Kidney (tissue), 13 donors: ENCODE measurements at regions not wholly inside any gene's neighbourhood (a gene's known extent, or its start where the extent isn't known, plus 50 kb on each side); places are given as distances from the start of the nearest gene placed in this dataset.

Experiments
- DNase-seq, 5 donors: peaks; one replicate each; pipeline ENCODE4 v3.0.0-alpha.2; 2013 to 2020
- FAIRE-seq: peaks from 2 replicates; lab custom pipeline; 2012; peaks lifted over from hg19 to GRCh38; lab: Jason Lieb, UNC
- H3K27ac ChIP-seq, 2 donors: one replicate each; pipeline ENCODE4 v1.7.0; 2013; ENCODE audit warnings: low read depth in 2 of 2, low read length in 2 of 2, inconsistent platforms in 1 of 2
- H3K27me3 ChIP-seq: one replicate; pipeline ENCODE4 v1.7.1; 2013; ENCODE audit warnings: low read length, inconsistent platforms; ENCODE audit not compliant: control insufficient read depth, insufficient read depth
- H3K36me3 ChIP-seq, 3 donors: one replicate each; pipeline versions ENCODE4 v1.7.0 to v1.7.1; 2013; ENCODE audit warnings: low read length in 3 of 3, control low read depth in 1 of 3, inconsistent platforms in 1 of 3; ENCODE audit not compliant: insufficient read depth in 3 of 3, control insufficient read depth in 2 of 3
- H3K4me1 ChIP-seq, 3 donors: one replicate each; pipeline versions ENCODE4 v1.7.0 to v1.7.1; 2013; ENCODE audit warnings: low read length in 3 of 3, inconsistent platforms in 1 of 3, low read depth in 1 of 3; ENCODE audit not compliant: control insufficient read depth in 2 of 3, insufficient read depth in 2 of 3
- H3K4me3 ChIP-seq, 3 donors: one replicate each; pipeline versions ENCODE4 v1.7.0 to v1.8.1; 2013; ENCODE audit warnings: low read length in 3 of 3, control low read depth in 1 of 3, inconsistent platforms in 1 of 3
- H3K9ac ChIP-seq, 3 donors: one replicate each; pipeline versions ENCODE4 v1.7.0 to v1.7.1; 2013; ENCODE audit warnings: low read length in 3 of 3, control low read depth in 1 of 3, inconsistent platforms in 1 of 3
- H3K9me3 ChIP-seq, 3 donors: one replicate each; pipeline versions ENCODE4 v1.7.0 to v1.7.1; 2013; ENCODE audit warnings: low read length in 3 of 3, control low read depth in 1 of 3, inconsistent platforms in 1 of 3; ENCODE audit not compliant: control insufficient read depth in 2 of 3, insufficient read depth in 1 of 3
- CTCF ChIP-seq: IDR thresholded peaks from 3 replicates; pipeline ENCODE4 v1.5.1; 2012; ENCODE audit warnings: mild to moderate bottlenecking, moderate library complexity, borderline replicate concordance; ENCODE audit not compliant: insufficient read depth; ENCODE audit errors: extremely low read depth
- intact Hi-C: fragments of 100-400 bp; cut with DNase I; formaldehyde crosslinking; loops from one replicate; pipeline ENCODE4 v1.11.1; 2022
- donor health status: control.
- donor health status: control.
- donor health status: control.
- donor health status: control.
- donor health status: control.
- donor health status: DM: yes; HTN: yes; CAD: no.
- donor health status: Normal renal cell carcinoma (clear cell type).

GRCh38 chr13:38045278-38046048 is 175.9 kb upstream of the TRPC4 start:
- no peaks in the 10 kb centered on the region for H3K9me3 ChIP-seq
- no peaks in the 10 kb centered on the region for H3K4me1 ChIP-seq
- H3K36me3 ChIP-seq: peaks cover 0 to 5% (median 0%) of the 10 kb centered on the region in 3 donors
- no peak overlapping the region for H3K9ac ChIP-seq
- H3K27ac ChIP-seq: no peak overlapping the region
- intact Hi-C loops: no loop called here
- H3K27me3 ChIP-seq: no peaks in the 10 kb centered on the region
- TF ChIP-seq CTCF: peak; percentile 34
- DNase-seq (peak in 2 of 5 donors; percentile 7 to 25), FAIRE-seq (no peak)
- H3K4me3 ChIP-seq: no peak overlapping the region

- intact Hi-C loops: no loop called here
- Histone ChIP-seq H3K4me1 (no peaks in the 10 kb centered on the region), H3K4me3 (no peak overlapping the region), H3K36me3 (no peaks in the 10 kb centered on the region), H3K9ac (no peak overlapping the region), H3K27ac (no peak overlapping the region), H3K27me3 (no peaks in the 10 kb centered on the region), H3K9me3 (no peaks in the 10 kb centered on the region)
- FAIRE-seq: no peak
- no peak for TF ChIP-seq CTCF
- DNase-seq: peak in 1 of 5 donors; percentile 60
These were observed 174.5 kb upstream of the TRPC4 start for GRCh38 chr13:38044067-38044466.

GRCh38 chr13:38042771-38043170 is 173.2 kb upstream of the TRPC4 start:
- FAIRE-seq (no peak), DNase-seq (no peak)
- Histone ChIP-seq H3K27ac (no peak overlapping the region), H3K4me3 (no peak overlapping the region), H3K9me3 (no peaks in the 10 kb centered on the region), H3K9ac (no peak overlapping the region), H3K4me1 (no peaks in the 10 kb centered on the region), H3K36me3 (no peaks in the 10 kb centered on the region), H3K27me3 (no peaks in the 10 kb centered on the region)
- intact Hi-C loops: no loop called here
- no peak for TF ChIP-seq CTCF

- H3K9ac ChIP-seq: no peak overlapping the region
- peaks cover 0 to 8% (median 0%) of the 10 kb centered on the region in 3 donors for H3K9me3 ChIP-seq
- FAIRE-seq (peak; percentile 97), DNase-seq (no peak)
- TF ChIP-seq CTCF: no peak
- no peaks in the 10 kb centered on the region for H3K27me3 ChIP-seq
- no peak overlapping the region for H3K4me3 ChIP-seq
- no peaks in the 10 kb centered on the region for H3K36me3 ChIP-seq
- no peaks in the 10 kb centered on the region for H3K4me1 ChIP-seq
- intact Hi-C loops: no loop called here
- no peak overlapping the region for H3K27ac ChIP-seq
These were observed 154.9 kb upstream of the TRPC4 start for GRCh38 chr13:38024431-38024830.
